HUES64 (cell line): ENCODE measurements at regions not wholly inside any gene's neighbourhood (a gene's known extent, or its start where the extent isn't known, plus 50 kb on each side); places are given as distances from the start of the nearest gene placed in this dataset.

ENCODE experiments used
- H3K27ac ChIP-seq: 2 replicates; pipeline ENCODE4 v1.7.0; 2013; ENCODE audit warnings: low read depth, low read length, inconsistent platforms
- H3K27me3 ChIP-seq: 2 replicates; pipeline ENCODE4 v1.6.1; 2013; ENCODE audit warnings: mild to moderate bottlenecking, low read length; ENCODE audit not compliant: insufficient read depth
- H3K36me3 ChIP-seq: 2 replicates; pipeline ENCODE4 v1.6.1; 2013; ENCODE audit warnings: mild to moderate bottlenecking, low read length; ENCODE audit not compliant: insufficient read depth
- H3K4me1 ChIP-seq: 2 replicates; pipeline ENCODE4 v1.6.1; 2013; ENCODE audit warnings: mild to moderate bottlenecking, low read length, moderate library complexity; ENCODE audit not compliant: insufficient read depth
- H3K4me3 ChIP-seq: 2 replicates; pipeline ENCODE4 v1.5.1; 2013; ENCODE audit warnings: mild to moderate bottlenecking, low read length, moderate library complexity
- H3K9ac ChIP-seq: 2 replicates; pipeline ENCODE4 v1.6.1; 2013; ENCODE audit warnings: mild to moderate bottlenecking, low read depth, low read length
- H3K9me3 ChIP-seq: 2 replicates; pipeline ENCODE4 v1.6.1; 2013; ENCODE audit warnings: low read depth, low read length; ENCODE audit not compliant: insufficient read depth
- WGBS: fragments of 150-250, 120-280 bp; methylation state at CpG from one replicate; pipeline ENCODE4 v1.1.7; 2013; ENCODE audit warnings: missing lambda C conversion rate; 5-methylcytosine and 5-hydroxymethylcytosine counted together

DNA sequence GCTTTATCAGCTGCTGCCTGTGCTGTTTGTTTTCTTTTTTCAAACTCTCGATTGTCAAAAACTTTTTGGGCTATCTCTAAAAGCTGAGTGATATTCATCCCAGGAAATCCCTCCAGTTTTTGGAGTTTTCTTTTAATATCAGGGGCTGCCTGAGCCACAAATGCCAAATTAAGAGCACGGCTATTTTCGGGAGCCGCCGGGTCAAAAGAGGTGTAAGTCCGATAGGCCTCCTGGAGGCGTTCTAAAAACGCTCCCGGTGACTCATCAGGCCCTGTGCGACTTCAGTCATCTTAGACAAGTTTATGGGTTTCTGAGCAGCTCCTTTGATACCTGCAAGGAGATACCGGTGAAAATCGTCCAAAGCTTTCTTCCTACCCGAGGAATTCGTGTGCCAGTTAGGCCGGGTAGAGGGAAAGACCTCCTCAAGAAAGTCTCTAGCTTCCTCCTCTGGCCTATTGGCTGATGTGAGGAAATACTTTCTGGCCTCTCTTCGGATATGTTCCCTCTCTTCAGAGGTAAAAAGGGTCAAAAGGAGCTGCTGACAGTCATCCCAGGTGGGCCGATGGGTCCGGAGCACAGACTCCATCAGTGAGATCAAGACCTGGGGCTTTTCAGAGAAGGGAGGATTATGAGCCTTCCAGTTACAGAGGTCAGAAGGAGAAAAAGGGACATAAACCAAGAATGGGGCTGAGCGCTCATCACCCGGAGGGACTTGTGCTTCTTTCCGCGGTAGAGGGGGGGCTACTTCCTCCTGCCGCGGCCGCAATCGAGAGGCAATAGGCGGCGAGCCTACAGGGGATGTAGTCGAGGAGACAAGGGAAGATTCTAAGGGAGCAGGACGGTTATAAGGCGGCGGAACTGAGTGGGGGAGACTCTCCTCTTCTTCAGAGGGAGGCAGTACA lies 151.1 kb downstream of the TRIM27 start:
- H3K4me1 ChIP-seq = peaks cover 39% of the 10 kb centered on the region
- WGBS = 3% methylated on average over 32 of the region's 32 CpGs
- H3K27me3 ChIP-seq = peaks cover 100% of the 10 kb centered on the region
- no peaks in the 10 kb centered on the region for H3K36me3 ChIP-seq
- H3K9me3 ChIP-seq = no peaks in the 10 kb centered on the region
- H3K4me3 ChIP-seq = peak overlapping the region; percentile 47
- H3K27ac ChIP-seq = no peak overlapping the region
- no peak overlapping the region for H3K9ac ChIP-seq

DNA sequence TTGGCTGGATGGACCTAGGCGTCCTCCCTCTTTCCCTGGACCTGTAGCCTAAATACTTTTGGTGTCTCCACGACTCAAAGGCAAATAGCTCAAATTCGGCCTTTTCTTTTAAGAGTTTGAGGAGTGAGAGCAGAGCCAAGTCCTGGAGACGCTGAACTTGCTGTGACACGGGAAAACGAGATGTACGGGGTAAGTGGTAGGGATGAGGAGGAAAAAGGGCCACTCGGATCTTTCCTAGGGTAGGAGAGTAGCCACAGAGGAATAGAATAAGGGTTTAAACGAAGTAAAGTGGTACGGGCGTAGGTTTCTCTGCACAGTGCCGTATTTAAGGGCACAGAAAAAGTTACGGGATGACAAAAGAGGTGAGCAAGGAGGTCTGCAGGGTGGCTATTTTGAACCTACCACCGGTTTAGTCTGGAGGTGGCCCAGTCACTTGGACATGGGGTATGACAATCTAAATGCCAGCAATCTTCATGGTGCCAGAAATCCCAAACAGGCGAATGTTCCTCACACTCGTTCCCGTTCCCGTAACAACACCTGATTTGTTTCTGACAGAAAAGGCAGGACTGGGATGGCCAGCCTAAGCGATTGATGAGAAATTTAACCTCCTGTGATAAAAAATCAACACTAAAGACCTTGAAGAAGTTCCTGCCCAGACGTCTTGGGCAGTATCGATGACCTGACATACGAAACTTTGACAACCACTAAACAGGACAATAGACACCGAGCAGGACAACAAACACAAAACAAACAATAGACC lies 149.3 kb downstream of the TRIM27 start:
- Histone ChIP-seq H3K9me3 (no peaks in the 10 kb centered on the region), H3K4me3 (peak overlapping the region; percentile 47), H3K9ac (no peak overlapping the region), H3K36me3 (no peaks in the 10 kb centered on the region), H3K27me3 (peaks cover 100% of the 10 kb centered on the region), H3K27ac (no peak overlapping the region), H3K4me1 (peaks cover 49% of the 10 kb centered on the region)
- WGBS = 7% methylated on average over 22 of the region's 23 CpGs

DNA sequence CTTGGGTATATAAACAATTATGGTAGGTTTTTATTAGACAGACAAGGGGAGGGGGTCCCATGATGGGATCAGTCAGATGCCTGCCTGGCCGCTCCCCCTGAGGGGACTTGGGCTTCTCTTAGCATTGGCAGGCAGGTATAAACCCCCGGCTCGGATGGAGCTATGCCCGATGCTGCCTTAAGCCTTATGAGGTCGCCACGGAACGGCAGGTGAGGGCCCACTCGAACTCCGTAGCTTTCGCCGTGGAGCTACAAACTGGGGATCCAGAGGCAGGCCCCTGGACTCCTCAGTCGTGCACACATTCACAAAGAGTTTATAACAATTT lies 148.8 kb downstream of the TRIM27 start:
- Histone ChIP-seq H3K9ac (no peak overlapping the region), H3K36me3 (no peaks in the 10 kb centered on the region), H3K4me1 (peaks cover 44% of the 10 kb centered on the region), H3K4me3 (peak overlapping the region; percentile 47), H3K27me3 (peaks cover 100% of the 10 kb centered on the region), H3K9me3 (no peaks in the 10 kb centered on the region), H3K27ac (no peak overlapping the region)
- 2% methylated on average over 12 of the region's 12 CpGs for WGBS

DNA sequence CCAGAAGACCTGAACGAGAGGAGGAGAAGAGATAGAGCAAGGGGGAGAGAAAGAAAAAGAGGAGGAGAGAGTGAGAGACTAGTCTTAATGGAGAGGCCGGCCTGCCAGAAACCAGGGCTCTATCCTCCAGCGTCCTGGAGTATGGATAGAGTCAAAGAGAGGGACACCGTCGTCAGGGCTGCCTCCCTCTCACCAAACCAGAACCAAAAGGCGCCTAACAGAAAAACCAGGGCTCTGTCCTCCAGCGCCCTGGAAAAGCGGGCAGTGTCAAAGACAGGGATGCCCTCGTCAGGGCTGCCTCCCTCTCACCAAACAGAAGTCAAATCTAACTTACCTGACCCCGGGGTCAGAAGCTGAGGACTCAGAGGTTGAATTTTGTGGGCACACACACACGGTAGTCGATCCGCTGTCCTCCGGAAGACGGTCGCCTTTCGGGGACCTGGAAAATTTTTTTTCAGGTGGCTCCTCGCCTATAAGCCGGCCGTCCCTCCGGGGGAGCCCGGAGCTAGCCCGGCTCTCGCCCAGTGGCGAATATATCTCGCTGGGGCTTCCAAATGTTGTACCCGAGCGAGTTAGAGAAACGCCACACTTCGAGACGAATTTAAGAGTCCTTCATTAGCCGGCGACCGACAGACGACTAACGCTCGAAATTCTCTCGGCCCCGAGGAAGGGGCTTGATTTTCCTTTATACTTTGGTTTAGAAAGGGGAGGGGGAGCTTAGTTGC lies 148.2 kb downstream of the TRIM27 start:
- WGBS = under 1% methylated on average over 39 of the region's 39 CpGs
- Histone ChIP-seq H3K36me3 (no peaks in the 10 kb centered on the region), H3K27ac (no peak overlapping the region; the same call in 1 of the 2 replicates), H3K9ac (no peak overlapping the region), H3K4me3 (peak overlapping the region; percentile 47), H3K4me1 (peaks cover 40% of the 10 kb centered on the region), H3K9me3 (no peaks in the 10 kb centered on the region), H3K27me3 (peaks cover 100% of the 10 kb centered on the region)

DNA sequence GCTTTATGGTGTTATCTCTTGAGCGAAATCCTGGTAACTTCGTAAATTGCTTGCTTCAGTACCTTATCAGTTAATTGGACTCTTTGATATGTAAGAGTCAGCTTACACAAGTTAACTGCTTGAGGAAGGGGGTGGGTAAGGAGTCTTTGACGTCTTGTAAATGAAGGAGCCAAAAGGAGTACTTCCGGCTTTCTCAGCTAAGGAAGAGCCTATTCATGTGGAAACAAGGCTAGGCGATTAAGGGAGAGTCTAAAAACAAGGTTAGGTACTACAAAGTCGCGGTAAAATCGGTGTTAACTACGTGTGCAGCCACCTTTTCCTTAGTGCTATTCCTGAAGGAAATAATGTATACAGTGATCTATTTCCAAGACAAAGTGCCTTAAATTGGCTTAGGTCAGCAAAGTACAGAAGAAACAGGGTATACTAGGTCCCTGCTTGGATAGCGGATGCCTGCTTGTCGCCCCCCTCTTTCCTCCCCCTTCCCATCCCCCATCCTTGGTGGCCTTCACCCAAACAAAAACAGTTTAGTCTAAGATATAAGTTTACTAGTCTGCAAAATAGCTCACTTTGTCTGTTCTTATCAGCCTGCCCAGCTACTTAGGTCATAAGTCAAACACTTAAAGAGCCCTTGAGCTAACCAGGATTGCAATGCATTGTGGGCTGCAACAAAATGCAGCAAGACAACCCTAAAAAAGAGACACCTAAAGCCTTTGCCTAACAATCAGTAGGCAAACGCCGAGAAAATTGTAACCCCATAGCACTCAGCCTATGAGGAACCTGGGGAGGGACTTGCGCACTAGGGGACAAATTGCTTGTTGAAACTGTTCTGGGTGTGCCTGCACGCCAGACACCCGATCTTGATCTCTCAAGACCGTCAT lies 147.3 kb downstream of the TRIM27 start:
- Histone ChIP-seq H3K36me3 (no peaks in the 10 kb centered on the region), H3K4me1 (peaks cover 40% of the 10 kb centered on the region), H3K27ac (peak overlapping the region; percentile 71; the same call in 1 of the 2 replicates), H3K27me3 (peaks cover 100% of the 10 kb centered on the region), H3K4me3 (peak overlapping the region; percentile 47), H3K9ac (no peak overlapping the region), H3K9me3 (no peaks in the 10 kb centered on the region)
- under 1% methylated on average over 17 of the region's 17 CpGs for WGBS

DNA sequence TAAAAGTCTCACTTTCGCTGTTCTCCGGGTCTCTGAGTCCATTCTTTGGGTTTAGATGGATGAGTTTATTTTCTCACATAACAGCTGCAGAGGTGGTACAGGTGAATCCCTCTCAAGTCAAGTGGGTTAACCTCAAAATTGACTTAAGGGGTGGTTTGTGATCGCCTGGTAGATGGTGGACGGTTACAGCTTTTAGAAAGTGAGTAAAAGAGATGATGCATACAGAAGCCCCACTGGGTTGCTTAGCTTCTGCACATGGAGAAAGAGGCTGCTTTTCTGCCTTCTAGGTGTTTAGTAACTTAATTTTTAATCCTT lies 146.7 kb downstream of the TRIM27 start:
- H3K4me3 ChIP-seq = peak overlapping the region; percentile 47
- no peak overlapping the region for H3K9ac ChIP-seq
- peak overlapping the region; percentile 71; the same call in 1 of the 2 replicates for H3K27ac ChIP-seq
- WGBS = 2% methylated on average over 4 of the region's 4 CpGs
- H3K9me3 ChIP-seq = no peaks in the 10 kb centered on the region
- no peaks in the 10 kb centered on the region for H3K36me3 ChIP-seq
- H3K4me1 ChIP-seq = peaks cover 40% of the 10 kb centered on the region
- H3K27me3 ChIP-seq = peaks cover 100% of the 10 kb centered on the region

DNA sequence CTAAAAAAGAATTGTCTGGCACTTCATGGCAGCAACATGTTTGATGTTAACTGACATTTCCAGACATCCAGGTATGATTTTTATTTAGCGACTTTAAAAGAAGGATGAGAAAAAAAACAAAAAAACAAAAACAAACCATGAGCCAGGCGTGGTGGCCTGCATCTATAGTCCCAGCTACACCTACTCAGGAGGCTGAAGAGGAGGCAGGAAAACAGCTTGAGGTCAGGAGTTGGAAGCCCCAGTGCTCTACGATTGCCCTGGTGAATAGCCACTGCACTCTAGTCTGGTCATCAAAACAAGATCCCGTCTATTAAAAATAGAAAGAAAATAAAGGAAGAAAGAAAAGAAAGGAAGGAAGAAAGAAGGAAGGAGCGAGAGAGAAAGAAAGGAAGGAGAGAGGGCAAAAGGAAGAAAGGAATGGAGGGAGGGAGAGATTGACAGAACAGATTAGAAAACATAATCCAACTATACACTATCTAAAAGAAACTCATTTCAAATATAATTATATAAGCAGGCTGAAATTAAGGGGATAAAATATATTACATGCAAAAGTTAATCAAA lies 141.6 kb downstream of the TRIM27 start:
- Histone ChIP-seq H3K4me1 (peaks cover 17% of the 10 kb centered on the region), H3K36me3 (no peaks in the 10 kb centered on the region), H3K27ac (no peak overlapping the region), H3K9me3 (no peaks in the 10 kb centered on the region), H3K27me3 (peaks cover 100% of the 10 kb centered on the region), H3K9ac (no peak overlapping the region), H3K4me3 (no peak overlapping the region)
- 94% methylated on average over 5 of the region's 5 CpGs for WGBS

DNA sequence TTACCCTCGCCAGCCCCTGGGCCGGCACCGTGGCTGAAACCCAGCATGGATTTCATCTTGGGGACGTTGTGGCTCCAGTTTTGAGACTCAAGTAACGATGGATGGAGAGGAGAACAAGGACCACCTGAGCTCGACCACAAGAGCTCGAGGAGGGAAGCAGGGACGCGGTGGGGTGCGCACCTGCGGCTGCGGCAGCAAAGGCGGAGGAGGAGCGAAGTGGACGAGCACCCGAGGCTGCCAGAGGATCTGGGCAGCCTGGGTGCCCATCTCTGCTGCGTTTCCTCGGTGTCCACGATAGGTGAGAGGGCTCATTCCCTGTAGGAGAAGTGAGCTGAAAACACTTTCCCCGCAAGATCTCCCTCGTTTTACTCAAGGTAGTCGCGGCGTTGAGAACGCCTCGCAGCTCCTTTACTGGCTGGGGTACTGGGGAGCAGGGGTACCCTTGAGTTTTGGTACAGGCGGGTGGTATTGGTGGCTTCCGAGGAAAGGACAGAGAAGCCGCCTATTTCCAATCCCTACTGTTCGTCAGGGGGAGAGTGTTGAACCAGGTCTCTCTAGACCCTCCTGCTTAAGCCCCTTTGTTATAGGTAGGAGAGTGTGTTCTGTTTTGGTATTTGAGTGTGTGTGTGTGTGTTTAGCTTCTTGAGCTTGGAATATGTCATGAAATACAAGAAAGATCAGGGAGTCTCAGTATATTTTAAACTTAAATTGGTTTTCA lies 137.7 kb downstream of the TRIM27 start:
- H3K36me3 ChIP-seq = no peaks in the 10 kb centered on the region
- H3K27ac ChIP-seq = no peak overlapping the region
- peaks cover 89% of the 10 kb centered on the region for H3K27me3 ChIP-seq
- no peak overlapping the region for H3K9ac ChIP-seq
- peak overlapping the region; percentile 35 for H3K4me3 ChIP-seq
- 27% methylated on average over 30 of the region's 30 CpGs for WGBS
- H3K9me3 ChIP-seq = no peaks in the 10 kb centered on the region
- no peaks in the 10 kb centered on the region for H3K4me1 ChIP-seq

DNA sequence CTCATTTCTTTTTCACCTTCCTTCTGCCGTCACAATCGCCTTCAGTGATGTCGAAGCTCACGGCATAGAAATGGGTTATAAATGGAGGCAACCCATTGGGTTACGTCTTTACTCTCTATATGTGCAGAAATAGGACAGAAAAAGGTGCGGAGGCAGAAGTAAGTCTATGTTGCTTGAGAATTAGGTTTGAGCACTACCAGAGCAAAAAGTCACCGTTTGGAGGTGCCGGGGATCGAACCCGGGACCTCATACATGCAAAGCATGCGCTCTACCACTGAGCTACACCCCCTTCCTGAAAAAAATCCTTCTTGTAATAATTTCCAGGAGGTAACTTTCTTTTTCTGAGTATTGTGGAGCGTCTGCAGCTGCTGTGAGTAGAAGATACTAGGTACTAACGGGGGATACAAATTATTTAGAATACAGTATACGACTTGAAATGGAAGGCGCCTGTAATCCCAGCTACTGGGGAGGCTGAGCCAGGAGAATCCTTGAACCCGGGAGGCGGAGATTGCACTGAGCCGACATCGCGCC lies 134.2 kb downstream of the TRIM27 start:
- no peaks in the 10 kb centered on the region for H3K36me3 ChIP-seq
- 7% methylated on average over 20 of the region's 20 CpGs for WGBS
- H3K27me3 ChIP-seq = peaks cover 86% of the 10 kb centered on the region
- H3K9me3 ChIP-seq = no peaks in the 10 kb centered on the region
- H3K27ac ChIP-seq = no peak overlapping the region
- H3K4me3 ChIP-seq = peak overlapping the region; percentile 73
- H3K9ac ChIP-seq = no peak overlapping the region
- H3K4me1 ChIP-seq = 0 out of 2 replicates have a peak, but pooled peaks cover 5% of the 10 kb centered on the region
